ENCODE measurements at regions not wholly inside any gene's neighbourhood (a gene's known extent, or its start where the extent isn't known, plus 50 kb on each side); places are given as distances from the start of the nearest gene placed in this dataset.

DNA sequence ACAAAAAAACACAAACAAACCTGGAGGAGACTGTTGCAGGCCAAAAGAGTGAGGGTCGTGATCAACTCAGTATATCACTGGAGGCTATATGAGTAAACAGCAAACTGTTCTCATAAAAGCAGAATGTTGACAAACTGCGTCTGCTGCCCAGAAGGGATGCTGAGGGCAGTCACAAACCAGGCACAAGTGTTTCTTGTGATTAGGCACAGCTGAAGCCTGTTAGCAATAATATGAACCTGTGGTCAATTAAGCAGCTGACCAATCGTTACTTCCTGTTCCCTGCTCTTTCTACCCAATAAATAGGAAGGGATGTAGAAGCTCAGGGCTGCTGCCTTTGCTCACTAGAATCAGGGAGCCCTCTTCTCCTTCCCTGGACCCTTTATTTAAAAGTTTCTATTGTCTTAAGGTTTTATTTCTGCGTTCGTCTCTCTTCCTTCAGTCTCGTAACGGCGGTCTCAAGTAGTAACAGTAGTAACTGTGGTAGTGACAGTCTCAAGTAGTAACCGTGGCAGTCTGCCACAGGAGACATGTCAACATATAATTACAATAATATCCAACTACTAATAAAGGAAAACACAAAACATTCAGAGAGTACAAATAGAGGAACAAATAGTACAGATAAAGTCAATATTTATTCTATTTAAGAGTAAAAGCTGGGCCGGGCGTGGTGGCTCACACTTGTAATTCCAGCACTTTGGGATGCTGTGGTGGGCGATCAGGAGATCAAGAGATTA lies 698.4 kb upstream of the CCDC54 start:
- TF ChIP-seq CTCF (IDR thresholded peaks at IDR 0.05), result no peak
- no peaks in the 10 kb centered on the region for H3K4me1 ChIP-seq
- DNase-seq (no peak), ATAC-seq (no peak)
- H3K36me3 ChIP-seq (ENCODE audit: insufficient read depth in 1 of 2, low read depth in 1 of 2), result no peaks in the 10 kb centered on the region
- H3K4me3 ChIP-seq, result no peak overlapping the region
- intact Hi-C loops (cut with DNase I), result no loop called here
- H3K27me3 ChIP-seq (ENCODE audit: insufficient read depth in 3 of 3, low read length in 2 of 3), result no peaks in the 10 kb centered on the region
- H3K9me3 ChIP-seq, result no peaks in the 10 kb centered on the region
- WGBS, 3 donors, result 88 to 91% (median 90%) methylated on average over 12 of the region's 12 CpGs
- H3K27ac ChIP-seq, result no peak overlapping the region

DNA sequence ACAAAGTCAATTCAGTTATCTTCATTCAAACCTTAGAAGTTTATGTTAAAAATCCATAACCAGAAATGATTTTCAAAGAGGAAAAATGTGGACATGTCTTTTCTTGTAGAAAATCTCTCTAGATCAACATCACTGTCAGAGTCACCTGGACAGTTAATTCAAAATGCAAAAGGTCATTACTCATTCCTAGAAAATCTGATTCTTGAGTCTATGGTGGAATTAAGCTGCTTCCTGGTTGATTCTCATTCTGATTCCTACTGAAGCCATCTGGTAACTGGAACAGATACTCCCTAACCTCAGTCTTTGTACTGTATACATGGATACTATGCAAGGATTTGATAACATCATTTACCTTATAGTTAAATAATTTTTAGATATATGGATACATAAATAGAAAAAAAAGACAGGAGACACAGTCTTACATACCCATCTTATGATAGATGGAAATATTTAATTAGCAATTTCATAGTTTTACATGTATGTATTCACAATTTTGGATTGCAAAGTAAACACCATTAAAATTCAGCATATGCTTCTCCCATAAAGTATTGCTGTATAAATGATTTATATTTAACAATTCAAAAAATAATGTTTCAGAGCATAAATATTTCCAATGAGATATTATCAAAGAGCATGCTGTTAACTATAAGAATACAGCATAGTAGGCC lies 693.2 kb upstream of the CCDC54 start:
- H3K27ac ChIP-seq, result no peak overlapping the region
- H3K27me3 ChIP-seq (ENCODE audit: insufficient read depth in 3 of 3, low read length in 2 of 3), result no peaks in the 10 kb centered on the region
- DNase-seq (no peak), ATAC-seq (no peak)
- TF ChIP-seq CTCF (IDR thresholded peaks at IDR 0.05), result no peak
- H3K9me3 ChIP-seq, result no peaks in the 10 kb centered on the region
- H3K36me3 ChIP-seq (ENCODE audit: insufficient read depth in 1 of 2, low read depth in 1 of 2), result no peaks in the 10 kb centered on the region
- intact Hi-C loops (cut with DNase I), result loop anchor here in 1 of 2 donors (5.0 kb wide), 1 partner anchor 252 kb away; no protein-coding TSS in a partner anchor
- no peak overlapping the region for H3K4me3 ChIP-seq
- no peaks in the 10 kb centered on the region for H3K4me1 ChIP-seq

- Histone ChIP-seq H3K4me1 (no peaks in the 10 kb centered on the region), H3K36me3 (ENCODE audit: insufficient read depth in 1 of 2, low read depth in 1 of 2) (no peaks in the 10 kb centered on the region), H3K27me3 (ENCODE audit: insufficient read depth in 3 of 3, low read length in 2 of 3) (no peaks in the 10 kb centered on the region), H3K27ac (no peak overlapping the region), H3K4me3 (no peak overlapping the region), H3K9me3 (no peaks in the 10 kb centered on the region)
- DNase-seq (no peak), ATAC-seq (no peak)
- intact Hi-C loops (cut with DNase I), result no loop called here
- TF ChIP-seq CTCF (IDR thresholded peaks at IDR 0.05), result no peak
- 89 to 94% (median 91%) methylated on average over 5 of the region's 5 CpGs for WGBS, 3 donors
These were observed 691.5 kb upstream of the CCDC54 start for GRCh38 chr3:106685745-106686144.

DNA sequence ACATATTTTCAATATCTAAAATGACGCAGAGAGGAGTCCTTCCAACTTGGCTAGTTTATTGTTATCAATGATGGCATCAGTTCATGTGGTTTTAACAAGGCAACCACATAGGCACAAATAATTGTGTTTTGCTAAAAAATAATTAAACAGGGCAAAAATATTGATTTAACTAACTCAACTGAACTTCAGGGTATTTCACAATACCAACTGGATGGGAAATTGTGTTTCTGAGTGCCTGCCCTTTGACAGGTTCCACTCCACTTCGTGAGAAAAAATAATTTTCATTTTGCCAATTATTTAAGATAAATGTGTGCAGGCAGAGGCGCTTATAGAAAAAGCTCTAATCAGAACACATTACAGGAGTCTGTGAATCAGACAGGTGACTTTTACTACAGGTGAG lies 689.3 kb upstream of the CCDC54 start:
- H3K4me3 ChIP-seq, result no peak overlapping the region
- H3K27me3 ChIP-seq (ENCODE audit: insufficient read depth in 3 of 3, low read length in 2 of 3), result no peaks in the 10 kb centered on the region
- no peak for TF ChIP-seq CTCF (IDR thresholded peaks at IDR 0.05)
- H3K27ac ChIP-seq, result no peak overlapping the region
- no peaks in the 10 kb centered on the region for H3K9me3 ChIP-seq
- H3K4me1 ChIP-seq, result no peaks in the 10 kb centered on the region
- DNase-seq, result no peak
- no peak for ATAC-seq
- H3K36me3 ChIP-seq (ENCODE audit: insufficient read depth in 1 of 2, low read depth in 1 of 2), result no peaks in the 10 kb centered on the region
- WGBS, 3 donors, result 90 to 93% (median 92%) methylated on average over 3 of the region's 3 CpGs
- intact Hi-C loops (cut with DNase I), result no loop called here
